DMS153 treated with DMSO at 0.1 percent for 48 hours (cell line): ENCODE measurements at regions not wholly inside any gene's neighbourhood (a gene's known extent, or its start where the extent isn't known, plus 50 kb on each side); places are given as distances from the start of the nearest gene placed in this dataset.
"Not testable (repeated sequence)": the region's sequence is repeated elsewhere in the genome, so short reads cannot be mapped to it uniquely, and the experiment has no call there.

ENCODE experiments used
- DNase-seq: peaks from one replicate; lab custom pipeline; 2025; ENCODE audit not compliant: unreplicated experiment; lab: John Stamatoyannopoulos, UW

DNA sequence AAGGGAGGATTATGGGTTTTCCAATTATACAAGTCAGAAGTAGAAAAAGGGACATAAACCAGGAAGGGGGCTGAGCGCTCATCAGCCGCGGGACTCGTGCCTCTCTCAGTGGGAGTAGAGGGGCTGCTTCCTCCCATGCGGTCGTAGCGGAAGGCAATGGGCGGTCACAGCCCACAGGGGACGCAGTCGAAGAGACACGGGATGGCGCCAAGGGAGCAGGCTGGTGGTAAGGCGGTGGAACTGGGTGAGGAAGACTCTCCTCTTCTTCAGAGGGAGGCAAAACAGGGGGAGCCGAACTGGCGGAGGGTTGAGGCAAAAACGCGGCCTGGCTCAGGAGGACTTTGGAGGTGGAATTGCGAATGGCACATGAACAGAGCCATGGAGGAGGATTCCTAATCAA lies 677.7 kb downstream of the TMEM121 start:
- DNase-seq = no peak

DNA sequence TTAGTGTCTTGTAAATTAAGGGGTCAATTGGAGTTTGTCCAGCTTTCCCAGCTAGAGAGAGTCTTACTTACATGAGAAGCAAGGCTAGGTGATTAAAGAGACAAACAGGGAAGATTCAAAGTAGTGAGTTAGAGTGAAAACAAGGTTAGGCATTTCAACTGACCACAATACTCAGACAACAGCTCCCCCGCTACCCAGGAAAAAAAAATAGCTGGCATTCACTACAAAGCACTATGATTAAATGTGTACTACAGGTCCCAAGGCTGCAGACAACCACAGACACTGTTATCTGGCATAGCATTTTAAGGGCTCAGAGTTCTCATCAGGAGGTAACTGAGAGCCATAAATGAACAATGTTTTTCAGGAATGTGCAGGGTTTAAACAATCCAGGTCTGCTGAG lies 680.9 kb downstream of the TMEM121 start:
- DNase-seq = no peak

DNA sequence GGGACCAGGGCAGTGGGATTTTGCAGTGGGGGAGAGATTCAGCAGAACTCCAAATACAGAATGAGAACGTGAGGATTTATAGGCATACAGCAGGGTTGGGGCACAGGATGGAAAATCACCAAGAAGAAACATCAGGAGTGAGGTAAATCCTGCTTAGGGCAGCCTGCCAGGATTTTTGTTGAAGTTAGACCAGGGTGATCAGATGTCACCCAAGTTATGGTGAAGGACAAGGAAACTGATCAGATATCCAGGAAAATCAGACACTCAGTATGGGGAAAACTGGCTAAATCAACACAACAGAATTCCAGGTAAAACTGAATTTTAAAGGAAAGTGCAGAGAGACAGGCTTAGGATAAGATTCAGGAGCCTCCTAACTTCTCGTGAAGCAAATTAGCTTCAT lies 682.4 kb downstream of the TMEM121 start:
- no peak for DNase-seq

DNA sequence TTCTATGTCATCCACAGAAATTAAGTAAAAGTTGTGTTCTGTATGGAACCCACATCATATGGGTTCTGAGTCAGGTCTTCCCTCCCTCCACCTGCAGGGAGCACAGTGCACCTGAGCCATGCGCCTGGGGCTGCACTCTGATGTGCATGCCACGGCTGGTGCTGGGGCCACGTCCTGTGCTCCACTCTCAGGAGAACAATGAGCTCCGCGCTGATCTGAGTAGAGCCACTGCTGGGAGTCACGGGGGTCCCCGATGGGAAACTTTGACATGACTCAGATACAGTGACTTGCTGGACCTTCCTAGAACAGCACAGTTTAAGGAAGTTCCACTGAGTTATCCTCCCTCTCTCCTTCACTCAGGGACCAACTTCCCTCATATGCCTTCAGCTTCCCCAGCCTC lies 683.4 kb downstream of the TMEM121 start:
- DNase-seq = no peak

DNA sequence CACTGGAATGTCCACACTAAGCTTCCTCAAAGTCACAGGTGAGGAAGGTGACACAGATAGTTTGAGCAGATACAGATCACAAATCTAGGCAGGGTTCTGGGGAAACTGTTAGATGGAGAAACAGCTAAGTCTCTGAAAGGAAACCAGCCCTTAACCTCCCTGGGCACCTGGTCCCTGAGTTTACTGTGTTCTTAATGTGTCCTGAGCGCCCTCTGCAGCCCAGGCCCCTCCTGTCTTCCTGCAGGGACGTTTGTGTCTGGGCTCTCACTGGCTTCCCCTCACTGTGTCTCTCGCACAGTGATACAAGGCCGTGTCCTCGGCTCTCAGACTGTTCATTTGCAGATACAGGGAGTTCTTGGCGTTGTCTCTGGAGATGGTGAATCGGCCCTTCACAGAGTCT lies 684.3 kb downstream of the TMEM121 start:
- DNase-seq = no peak

DNA sequence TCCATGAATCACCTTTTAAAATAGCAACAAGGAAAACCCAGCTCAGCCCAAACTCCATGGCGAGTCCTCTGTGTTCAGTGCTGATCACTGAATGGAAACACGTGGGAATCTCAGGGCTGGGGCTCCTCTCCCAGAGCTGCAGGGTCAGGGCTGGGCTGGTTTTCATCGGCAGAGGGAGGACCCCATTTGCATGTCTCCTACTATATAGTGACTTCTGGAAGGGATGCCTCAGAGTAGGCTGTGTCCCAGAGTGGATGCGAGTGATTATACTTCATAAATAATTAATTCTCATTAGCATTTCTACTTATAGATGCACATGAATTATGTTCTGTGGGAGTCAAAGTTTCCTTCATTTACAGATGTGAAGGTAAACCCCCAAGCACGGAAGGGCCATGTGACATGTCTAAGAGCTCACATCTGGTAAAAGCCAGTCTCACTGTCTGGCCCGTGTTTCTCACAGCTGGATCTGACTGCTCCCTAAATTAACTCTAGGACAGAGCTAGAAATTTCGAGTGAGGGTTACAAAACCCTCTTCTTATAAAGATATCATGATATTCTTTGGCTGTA lies 685.0 kb downstream of the TMEM121 start:
- DNase-seq = no peak

DNA sequence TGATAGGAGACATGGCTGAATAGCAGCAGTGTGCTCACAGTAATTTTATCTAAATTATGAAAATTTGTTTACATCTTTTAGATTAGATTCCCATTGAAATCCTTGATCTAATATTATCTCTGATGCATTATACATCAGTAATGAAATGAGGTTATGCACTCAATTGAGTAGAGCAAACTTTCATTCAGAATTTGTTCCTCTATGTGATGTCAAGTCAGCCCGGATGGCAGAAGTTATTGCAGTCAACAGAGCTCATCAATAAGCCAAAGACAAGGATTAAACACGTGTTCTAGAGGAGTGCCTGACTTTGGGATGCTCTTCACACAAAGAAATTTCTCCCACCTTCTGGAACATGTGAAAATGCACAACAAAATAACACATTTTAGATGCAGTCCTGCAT lies 688.8 kb downstream of the TMEM121 start:
- no peak for DNase-seq

DNA sequence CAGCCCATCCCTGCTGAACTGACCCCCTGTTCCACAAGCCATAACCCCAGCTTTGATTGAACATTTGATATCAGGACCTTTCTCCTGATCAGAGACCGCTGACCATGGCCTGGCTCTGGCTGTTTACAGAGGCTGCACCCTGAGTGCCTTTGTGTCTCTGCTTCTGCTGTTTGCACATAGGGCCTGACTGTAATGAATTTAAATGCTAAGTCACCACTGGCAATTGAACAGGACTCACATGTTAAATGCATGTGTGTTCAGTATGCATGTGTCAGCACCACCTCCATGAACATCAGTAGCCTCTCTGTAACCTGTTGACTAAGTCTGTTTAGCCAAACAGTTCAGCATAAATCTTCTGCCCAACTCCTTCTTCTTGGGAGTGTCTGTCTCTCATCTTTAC lies 690.3 kb downstream of the TMEM121 start:
- DNase-seq = no peak

DNA sequence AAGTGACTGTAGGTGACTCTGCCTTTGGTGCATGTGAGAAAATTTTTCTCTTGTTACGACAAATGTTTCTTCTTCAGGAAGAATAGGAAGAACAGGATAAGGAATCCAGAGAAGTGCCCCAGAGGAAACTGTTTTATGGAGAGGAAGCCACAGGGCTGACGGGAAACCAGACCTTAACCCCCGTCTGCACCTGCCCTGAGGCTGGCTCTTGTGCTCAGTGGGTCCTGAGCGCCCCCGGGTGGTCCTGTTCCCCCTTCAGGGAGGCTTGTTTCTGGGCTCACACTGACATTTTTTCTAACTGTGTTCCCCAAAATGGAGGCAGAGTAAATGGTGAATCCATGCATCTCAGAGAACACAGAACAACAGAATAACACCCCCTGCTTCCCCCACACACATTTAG lies 691.8 kb downstream of the TMEM121 start:
- DNase-seq = no peak

DNA sequence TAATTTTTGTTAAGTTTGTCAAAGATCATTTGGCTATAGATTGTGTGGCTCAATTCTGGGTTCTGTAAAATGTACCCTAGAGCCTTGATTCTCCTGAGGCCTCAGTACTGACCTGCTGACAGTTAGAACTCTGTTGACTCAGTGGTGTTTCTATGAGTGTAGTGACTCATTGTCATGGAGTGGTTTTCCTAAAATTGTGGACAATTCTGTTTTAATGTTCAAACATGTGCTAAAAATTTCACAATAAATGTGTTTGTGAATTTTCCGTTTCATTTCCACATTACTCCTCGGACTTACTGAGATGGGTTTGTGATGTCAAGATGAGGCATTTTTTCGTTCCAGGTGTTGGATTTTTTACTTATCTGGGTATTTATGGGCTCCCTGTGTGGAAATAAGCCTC lies 695.9 kb downstream of the TMEM121 start:
- no peak for DNase-seq

DNA sequence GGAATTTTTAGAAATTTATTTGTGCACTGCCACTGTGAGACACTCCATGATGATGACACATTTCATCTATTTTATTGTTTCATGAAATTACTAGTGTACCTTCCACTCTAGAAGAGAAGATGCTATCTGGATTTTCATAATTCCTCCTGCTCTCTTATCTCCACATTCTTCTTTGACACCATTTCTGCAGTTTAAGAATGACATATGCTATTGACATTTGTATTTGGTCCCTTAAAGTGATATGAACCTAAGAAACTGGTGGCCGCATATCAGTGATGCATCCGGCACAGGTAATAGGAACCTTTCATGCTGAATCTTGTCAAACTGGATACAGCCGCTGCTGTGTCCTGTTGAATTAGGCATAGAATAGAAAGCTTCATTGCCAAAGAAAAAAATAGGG lies 696.3 kb downstream of the TMEM121 start:
- no peak for DNase-seq

DNA sequence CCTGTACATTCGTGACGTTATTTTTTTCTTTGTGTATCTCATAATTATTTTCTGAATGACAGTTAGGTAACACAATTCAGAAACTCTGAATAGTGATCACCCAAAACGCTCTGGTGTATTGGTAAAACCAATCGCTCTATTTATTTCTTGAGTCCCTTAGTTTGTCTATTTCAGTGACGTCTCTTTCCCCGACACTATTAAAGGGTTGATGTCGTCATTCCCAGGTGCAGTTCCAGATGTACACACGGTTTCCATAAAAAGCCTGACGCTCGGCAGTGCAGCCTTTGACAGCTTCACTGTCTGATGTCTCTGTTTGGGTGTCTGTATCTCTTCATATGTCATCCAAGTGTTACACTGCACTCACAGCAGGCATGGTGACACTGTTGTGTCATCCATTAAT lies 701.4 kb downstream of the TMEM121 start:
- no peak for DNase-seq

DNA sequence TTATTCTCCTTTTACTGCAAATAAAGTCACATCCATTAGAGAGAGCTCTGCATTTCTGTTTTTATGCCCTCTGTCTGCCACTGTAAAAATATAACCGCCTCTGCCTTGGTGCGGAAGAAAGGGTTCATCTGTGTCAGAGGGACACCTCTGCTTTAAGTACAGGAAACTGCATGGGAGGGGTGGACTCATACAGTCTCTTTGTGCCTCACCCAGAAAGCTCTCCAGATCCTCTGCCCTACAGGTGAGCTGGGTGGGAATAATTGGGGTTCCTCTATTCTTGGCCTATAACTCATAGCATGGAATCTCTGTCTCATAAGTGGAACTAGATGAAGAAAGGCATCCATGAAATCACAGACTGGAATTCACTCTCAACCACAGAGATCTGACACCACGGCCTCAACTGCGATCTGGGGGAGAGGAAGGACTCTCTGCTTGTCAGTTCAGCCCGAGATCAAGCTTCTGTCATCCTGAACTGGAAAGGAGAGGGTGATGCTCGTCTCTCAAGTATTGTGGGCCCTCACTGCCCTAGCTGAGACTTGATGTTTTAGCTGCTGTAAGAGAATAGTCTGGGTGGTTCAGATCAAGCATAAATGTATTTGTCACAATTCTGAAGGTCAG lies 702.3 kb downstream of the TMEM121 start:
- DNase-seq = no peak

DNA sequence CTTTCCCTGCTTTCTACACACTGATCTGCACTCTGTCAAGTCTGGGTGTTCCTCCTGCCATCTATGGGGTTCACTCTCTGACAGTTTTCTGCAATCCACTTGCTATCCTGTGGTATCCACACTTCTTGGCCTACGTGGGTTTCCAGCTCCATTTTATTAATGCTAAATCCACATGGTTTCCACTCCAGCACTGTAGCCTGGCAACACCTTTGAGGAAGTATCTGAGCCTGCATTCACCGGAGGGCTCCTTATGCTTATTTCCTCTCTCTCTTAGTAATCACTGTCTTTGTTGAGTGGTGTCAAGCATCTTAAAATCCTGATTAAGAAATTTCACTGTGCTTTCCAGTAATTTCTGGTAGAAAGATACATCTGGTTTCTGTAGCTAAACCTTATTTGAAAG lies 703.7 kb downstream of the TMEM121 start:
- DNase-seq = no peak

DNA sequence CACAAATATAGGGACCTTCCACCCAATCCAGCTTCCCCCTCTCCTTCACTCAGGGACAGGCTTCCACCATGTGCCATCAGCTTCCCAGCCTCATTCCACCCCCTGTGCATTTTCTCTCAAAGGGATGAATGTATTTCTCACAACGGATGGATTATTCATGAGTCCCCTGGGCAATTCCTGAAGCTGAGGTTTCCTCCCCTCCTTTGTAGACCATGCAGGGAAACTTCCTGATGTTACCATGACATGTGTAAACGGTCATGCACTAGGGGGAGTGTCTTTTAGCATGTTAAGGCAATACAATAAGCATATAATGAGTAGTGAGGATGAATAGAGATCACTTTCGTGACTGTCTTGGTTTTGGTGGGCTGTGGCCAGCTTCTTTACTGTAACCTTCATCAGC lies 706.8 kb downstream of the TMEM121 start:
- not testable (repeated sequence) for DNase-seq

DNA sequence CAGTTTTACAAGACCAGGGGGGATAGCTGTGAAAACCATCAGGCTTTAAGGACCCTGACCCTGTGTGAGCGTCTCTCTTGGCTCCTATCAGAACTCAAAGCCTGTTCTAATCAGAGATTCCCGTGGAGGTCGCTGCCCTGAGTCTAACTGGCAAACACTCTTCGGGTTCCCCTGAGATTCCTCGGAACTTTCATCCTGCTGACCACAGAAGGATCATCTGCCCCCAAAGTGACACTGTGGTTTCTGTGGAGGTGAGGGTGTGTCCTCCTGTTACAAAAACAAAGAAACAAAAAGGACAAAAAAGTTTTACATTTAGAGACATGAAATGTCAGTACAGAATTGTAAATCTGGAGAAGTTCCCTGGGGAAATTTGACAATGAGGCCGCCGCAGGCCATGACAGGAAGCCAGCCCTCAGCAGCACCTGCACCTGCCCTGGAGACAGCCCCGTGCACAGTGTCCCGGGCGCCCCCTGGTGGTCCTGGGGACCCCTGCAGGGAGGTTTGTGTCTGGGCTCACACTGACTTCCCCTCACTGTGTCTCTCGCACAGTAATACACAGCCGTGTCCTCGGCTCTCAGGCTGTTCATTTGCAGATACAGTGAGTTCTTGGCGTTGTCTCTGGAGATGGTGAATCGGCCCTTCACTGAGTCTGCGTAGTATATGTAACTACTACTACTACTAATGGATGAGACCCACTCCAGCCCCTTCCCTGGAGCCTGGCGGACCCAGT lies 708.3 kb downstream of the TMEM121 start:
- DNase-seq = not testable (repeated sequence)

DNA sequence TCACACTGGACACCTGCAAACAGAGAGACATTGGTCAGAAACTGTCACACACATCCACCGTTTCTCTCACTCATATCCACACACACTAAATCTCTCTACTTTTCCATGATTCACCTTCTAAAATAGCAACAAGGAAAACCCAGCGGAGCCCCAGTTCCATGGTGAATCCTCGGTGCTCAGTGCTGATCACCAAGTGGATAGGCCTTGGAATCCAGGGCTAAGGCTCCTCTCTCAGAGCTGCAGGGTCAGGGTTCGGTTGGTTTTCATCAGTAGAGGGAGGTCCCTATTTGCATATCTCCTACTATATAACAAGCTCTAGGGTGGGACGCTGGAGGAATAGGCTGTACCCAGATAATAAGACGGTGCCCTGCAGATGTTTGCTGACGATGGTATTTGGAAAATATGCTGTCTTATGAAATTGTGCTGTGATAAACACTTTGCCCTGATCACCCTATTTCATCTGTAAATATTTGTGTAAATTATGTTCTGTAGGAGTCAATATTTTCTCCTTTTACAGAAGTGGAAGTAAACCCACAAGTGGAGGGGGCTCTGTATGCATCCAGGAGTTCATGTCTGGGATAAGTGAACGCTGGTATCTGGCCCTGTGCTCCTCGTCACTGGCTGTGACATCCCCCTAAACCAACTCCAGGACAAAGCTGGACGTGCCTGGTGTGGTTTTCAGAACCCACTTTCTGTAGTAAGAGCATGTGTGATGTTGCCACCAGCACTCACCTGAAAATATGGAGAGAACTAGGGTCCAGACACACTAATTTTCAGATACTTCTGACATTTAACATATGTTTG lies 709.2 kb downstream of the TMEM121 start:
- no peak for DNase-seq

DNA sequence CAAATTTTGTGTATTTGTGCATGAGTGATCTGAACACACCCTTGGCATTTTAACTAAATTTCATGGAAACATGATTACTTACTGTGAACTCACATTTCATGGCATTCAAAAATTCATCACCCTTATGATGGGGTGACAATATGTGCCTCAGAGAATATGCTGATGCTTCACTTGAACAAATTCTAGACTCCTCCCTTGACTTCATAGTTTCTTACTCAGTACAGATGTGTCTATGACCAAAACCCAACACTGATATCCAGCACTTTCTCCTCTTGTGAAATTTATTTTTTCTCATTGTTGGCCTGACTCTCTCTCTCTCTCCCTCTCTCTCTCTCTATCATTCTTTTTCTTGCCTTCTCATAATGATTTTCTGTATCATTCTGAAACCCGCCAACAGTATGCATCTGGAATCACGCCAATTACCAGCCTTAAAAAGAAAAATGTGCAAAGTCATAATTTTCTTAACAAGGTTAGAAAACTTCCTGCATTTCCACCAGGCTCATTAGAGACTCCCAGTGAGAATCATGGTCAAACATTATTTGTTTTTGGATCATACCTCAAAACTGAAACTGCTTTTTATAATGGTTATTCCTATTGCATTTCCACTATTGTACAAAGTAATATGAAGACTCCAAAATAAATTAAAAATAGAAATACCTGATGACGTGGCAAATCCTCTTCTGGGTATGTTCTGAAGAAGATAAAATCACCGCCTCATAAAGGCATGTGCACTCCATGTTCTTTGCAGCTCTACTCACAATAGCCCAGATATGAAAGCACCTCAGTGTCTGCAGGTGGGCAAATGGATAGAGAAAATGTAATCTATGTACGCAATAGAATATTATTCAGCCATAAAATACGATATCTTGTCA lies 722.2 kb downstream of the TMEM121 start:
- no peak for DNase-seq

DNA sequence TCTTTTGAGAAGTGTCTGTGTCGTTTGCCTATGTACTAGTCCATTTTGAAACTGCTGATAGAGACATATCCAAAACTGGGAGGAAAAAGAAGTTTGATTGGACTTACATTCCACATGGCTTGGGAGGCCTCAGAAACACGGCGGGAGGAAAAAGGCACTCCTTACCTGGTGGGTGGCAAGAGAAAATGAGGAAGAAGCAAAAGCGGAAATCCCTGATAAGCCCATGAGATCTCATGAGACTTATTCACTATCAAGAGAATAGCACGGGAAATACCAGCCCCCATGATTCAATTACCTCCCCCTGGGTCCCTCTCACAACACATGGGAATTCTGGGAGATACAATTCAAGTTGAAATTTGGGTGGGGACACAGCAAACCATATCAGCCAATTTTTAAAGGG lies 727.6 kb downstream of the TMEM121 start:
- not testable (repeated sequence) for DNase-seq

DNA sequence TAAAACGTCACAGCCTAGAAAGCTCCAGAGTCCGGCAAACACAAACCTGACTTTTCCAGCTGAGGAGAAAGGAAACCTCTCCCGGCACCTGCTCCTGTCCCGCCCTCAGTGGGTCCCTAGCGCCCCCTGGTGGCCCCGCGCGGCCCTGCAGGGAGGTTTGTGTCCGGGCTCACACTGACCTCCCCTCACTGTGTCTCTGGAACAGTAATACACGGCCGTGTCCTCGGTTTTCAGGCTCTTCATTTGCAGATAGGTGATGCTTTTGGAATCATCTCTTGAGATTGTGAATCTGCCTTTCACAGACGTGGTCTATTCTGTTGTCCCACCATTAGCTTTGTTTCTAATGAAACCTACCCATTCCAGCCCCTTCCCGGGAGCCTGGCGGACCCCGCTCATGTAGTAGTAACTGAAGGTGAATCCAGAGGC lies 731.2 kb downstream of the TMEM121 start:
- not testable (repeated sequence) for DNase-seq
